ENCODE measurements at regions not wholly inside any gene's neighbourhood (a gene's known extent, or its start where the extent isn't known, plus 50 kb on each side); places are given as distances from the start of the nearest gene placed in this dataset.

- ChIA-PET POLR2A (interaction anchor here (0.6 to 1.1 kb wide), 2 partner anchors 9 to 309 kb away, joined by 3 to 4 read pairs; no protein-coding TSS in a partner anchor), CTCF (ENCODE audit: low intra/inter-chr PET ratio) (interaction anchor here (1.5 kb wide), 1 partner anchor 372 kb away, joined by 4 read pairs; no protein-coding TSS in a partner anchor)
- in situ Hi-C loops (cut with MboI) (no loop called here), intact Hi-C loops (cut with micrococcal nuclease) (loop anchor here (5.0 to 10.0 kb wide), 4 partner anchors 165 to 390 kb away; no protein-coding TSS in a partner anchor)
- TF ChIP-seq ELF1 (tag; IDR thresholded peaks at IDR 0.05) (no peak), ILK (tag; IDR thresholded peaks at IDR 0.05; ENCODE audit: borderline replicate concordance, low read depth) (no peak), COPS2 (conservative IDR thresholded peaks at IDR 0.05) (no peak), HMGN3 (IDR thresholded peaks at IDR 0.05; ENCODE audit: borderline replicate concordance, extremely low read depth, insufficient read length, low read depth, low read length) (no peak), JUND (IDR thresholded peaks at IDR 0.05; ENCODE audit: borderline replicate concordance, low read depth, low read length) (no peak), JUND (tag; IDR thresholded peaks at IDR 0.05; ENCODE audit: borderline replicate concordance, low read depth, low read length) (no peak), ZNF707 (CRISPR knock-in tag; conservative IDR thresholded peaks at IDR 0.05) (no peak), NCOA6 (IDR thresholded peaks at IDR 0.05) (no peak), ADNP (tag; IDR thresholded peaks at IDR 0.05) (no peak), ZNF785 (CRISPR knock-in tag; IDR thresholded peaks at IDR 0.05) (no peak), CBX8 (IDR thresholded peaks at IDR 0.05; ENCODE audit: borderline replicate concordance, extremely low read depth, low read depth, low read length, poor library complexity, severe bottlenecking) (no peak), ARHGAP35 (IDR thresholded peaks at IDR 0.05; ENCODE audit: partially characterized antibody) (no peak), HNRNPH1 (optimal IDR thresholded peaks at IDR 0.05; ENCODE audit: low read depth, low read length) (no peak), FOXA1 (IDR thresholded peaks at IDR 0.05; ENCODE audit: borderline replicate concordance) (no peak), USF1 (CRISPR knock-in tag; IDR thresholded peaks at IDR 0.05) (no peak)
- ATAC-seq (no peak), DNase-seq (ENCODE audit: extremely low read depth in 1 of 4, low spot score in 3 of 4) (no peak), FAIRE-seq (no peak)
- Histone ChIP-seq H3K36me3 (ENCODE audit: control insufficient read depth, insufficient read depth, low read length) (no peaks in the 10 kb centered on the region), H3K9ac (ENCODE audit: insufficient read depth in 1 of 2, low read depth in 2 of 2, low read length in 2 of 2) (no peak overlapping the region), H3K27ac (ENCODE audit: extremely low read depth, low read depth, low read length) (no peak overlapping the region), H3K27me3 (ENCODE audit: control insufficient read depth in 2 of 2, insufficient read depth in 2 of 2, low read length in 2 of 2) (no peaks in the 10 kb centered on the region), H3K4me1 (replicated peaks in 1 of 2; ENCODE audit: control insufficient read depth in 2 of 2, insufficient read depth in 2 of 2, low read length in 2 of 2) (peaks cover 0 to 8% of the 10 kb centered on the region in 2 experiments; a peak in 3 of 5 replicates), H2AFZ (ENCODE audit: low read depth, low read length) (no peak overlapping the region), H3K4me3 (no peak overlapping the region), H3K79me2 (ENCODE audit: control insufficient read depth, insufficient read depth, low read length) (no peaks in the 10 kb centered on the region), H4K20me1 (replicated peaks; ENCODE audit: control insufficient read depth, insufficient read depth, low read length) (no peaks in the 10 kb centered on the region), H3K9me1 (ENCODE audit: control insufficient read depth, insufficient read depth, low read length) (no peaks in the 10 kb centered on the region), H3K4me2 (ENCODE audit: insufficient read depth, low read length) (no peak overlapping the region), H3K9me3 (replicated peaks; ENCODE audit: control insufficient read depth, insufficient read depth, low read depth, low read length) (no peaks in the 10 kb centered on the region)
- 84% methylated on average over 5 of the region's 5 CpGs for WGBS (ENCODE audit: insufficient coverage, low coverage, missing lambda C conversion rate)
- BruUV-seq (replicated peaks): no TSS peak
Observed at GRCh38 chr21:29477347-29477746, 178.6 kb downstream of the BACH1 start.
